ENCODE measurements at regions not wholly inside any gene's neighbourhood (a gene's known extent, or its start where the extent isn't known, plus 50 kb on each side); places are given as distances from the start of the nearest gene placed in this dataset.

DNA sequence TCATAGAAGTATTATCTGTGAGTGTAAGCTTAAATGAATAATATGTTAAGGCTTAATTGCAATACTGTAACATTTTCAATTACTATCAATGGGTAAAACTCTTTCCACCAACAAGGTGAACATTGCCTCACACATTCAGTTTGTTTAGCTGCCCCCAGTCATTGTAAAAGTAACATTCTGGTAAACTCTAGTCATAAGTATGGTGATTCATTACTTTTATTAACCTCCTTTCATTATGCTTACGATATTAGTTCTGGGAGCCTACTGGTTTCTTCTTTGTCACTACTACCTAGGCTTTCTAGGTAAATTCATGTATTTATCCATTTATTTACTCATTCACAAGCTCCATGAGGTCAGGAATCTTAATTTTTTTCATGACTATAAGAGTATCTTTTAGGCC, 412.8 kb upstream of the SLIT2 start:
- Histone ChIP-seq H3K27me3 (no peaks in the 10 kb centered on the region), H3K9me3 (no peaks in the 10 kb centered on the region), H3K27ac (no peak overlapping the region), H3K4me1 (no peaks in the 10 kb centered on the region), H3K4me3 (no peak overlapping the region), H3K36me3 (no peaks in the 10 kb centered on the region)
- WGBS, 2 donors (ENCODE audit: low coverage in 1 of 2): 88% methylated on average over 1 of the region's 1 CpG; no CpG with 5 or more reads in 1 of the 2 donors
- TF ChIP-seq POLR2A (IDR thresholded peaks at IDR 0.05) (no peak), POLR2AphosphoS5 (IDR thresholded peaks at IDR 0.05) (no peak), EP300 (IDR thresholded peaks at IDR 0.05) (no peak)
- TF ChIP-seq, protein P1, sequence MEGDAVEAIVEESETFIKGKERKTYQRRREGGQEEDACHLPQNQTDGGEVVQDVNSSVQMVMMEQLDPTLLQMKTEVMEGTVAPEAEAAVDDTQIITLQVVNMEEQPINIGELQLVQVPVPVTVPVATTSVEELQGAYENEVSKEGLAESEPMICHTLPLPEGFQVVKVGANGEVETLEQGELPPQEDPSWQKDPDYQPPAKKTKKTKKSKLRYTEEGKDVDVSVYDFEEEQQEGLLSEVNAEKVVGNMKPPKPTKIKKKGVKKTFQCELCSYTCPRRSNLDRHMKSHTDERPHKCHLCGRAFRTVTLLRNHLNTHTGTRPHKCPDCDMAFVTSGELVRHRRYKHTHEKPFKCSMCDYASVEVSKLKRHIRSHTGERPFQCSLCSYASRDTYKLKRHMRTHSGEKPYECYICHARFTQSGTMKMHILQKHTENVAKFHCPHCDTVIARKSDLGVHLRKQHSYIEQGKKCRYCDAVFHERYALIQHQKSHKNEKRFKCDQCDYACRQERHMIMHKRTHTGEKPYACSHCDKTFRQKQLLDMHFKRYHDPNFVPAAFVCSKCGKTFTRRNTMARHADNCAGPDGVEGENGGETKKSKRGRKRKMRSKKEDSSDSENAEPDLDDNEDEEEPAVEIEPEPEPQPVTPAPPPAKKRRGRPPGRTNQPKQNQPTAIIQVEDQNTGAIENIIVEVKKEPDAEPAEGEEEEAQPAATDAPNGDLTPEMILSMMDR (IDR thresholded peaks at IDR 0.05): no peak
- ATAC-seq: no peak

DNA sequence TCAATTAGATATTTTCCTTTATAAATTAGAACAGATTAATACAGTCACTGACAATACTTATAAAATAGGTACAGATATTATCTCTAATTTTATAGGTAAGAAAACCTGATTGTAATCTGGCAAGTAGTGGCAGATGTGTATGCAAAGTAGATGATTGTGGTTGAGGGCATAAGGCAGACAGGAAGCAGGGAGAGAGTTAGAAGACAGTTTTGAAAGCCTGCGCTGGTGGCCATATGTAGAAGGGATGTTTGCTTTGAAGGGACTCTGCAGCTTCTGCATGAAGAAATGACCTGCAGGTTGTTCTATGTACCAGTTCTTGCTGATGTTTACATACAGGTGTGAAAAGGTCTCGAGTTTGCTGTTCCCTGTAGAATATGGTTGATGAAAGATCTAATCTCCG, 416.3 kb upstream of the SLIT2 start:
- Histone ChIP-seq H3K9me3 (no peaks in the 10 kb centered on the region), H3K27me3 (no peaks in the 10 kb centered on the region), H3K4me1 (peaks cover 0 to 8% (median 0%) of the 10 kb centered on the region in 3 donors), H3K4me3 (no peak overlapping the region), H3K27ac (no peak overlapping the region), H3K36me3 (no peaks in the 10 kb centered on the region)
- 78 to 87% methylated on average over 3 of the region's 3 CpGs for WGBS, 2 donors (ENCODE audit: low coverage in 1 of 2)
- ATAC-seq: no peak
- TF ChIP-seq POLR2AphosphoS5 (IDR thresholded peaks at IDR 0.05): no peak
- TF ChIP-seq, protein P1 (IDR thresholded peaks at IDR 0.05): no peak
- TF ChIP-seq EP300 (IDR thresholded peaks at IDR 0.05): no peak
- TF ChIP-seq POLR2A (IDR thresholded peaks at IDR 0.05): no peak

DNA sequence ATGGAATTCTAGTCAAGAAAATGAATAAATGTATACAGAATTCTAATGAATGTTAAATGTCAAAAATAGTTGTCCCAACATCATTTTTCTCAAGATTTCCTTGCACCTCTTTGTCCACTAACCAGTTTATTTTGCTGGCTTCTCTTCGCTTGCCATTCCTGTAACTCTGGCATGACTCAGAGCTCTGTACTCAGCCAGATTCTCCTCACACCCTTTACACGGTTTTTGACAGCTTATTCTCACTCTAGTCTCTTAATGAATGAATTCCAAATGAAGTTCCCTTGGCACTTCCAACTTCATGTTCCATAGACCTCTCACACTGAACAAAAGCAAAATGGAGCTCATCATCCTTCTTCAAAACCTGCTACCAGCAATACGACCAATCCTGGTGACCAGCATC, 419.3 kb upstream of the SLIT2 start:
- H3K36me3 ChIP-seq: no peaks in the 10 kb centered on the region
- peaks cover 0 to 8% (median 0%) of the 10 kb centered on the region in 3 donors for H3K4me1 ChIP-seq
- whole genome bisulfite sequencing, 2 donors (ENCODE audit: low coverage in 1 of 2): 50 to 53% methylated on average over 3 of the region's 3 CpGs
- no peaks in the 10 kb centered on the region for H3K9me3 ChIP-seq
- H3K27me3 ChIP-seq: no peaks in the 10 kb centered on the region
- no peak overlapping the region for H3K4me3 ChIP-seq
- ATAC-seq: no peak
- no peak overlapping the region for H3K27ac ChIP-seq
- TF ChIP-seq POLR2AphosphoS5 (IDR thresholded peaks at IDR 0.05) (no peak), POLR2A (IDR thresholded peaks at IDR 0.05) (no peak), EP300 (IDR thresholded peaks at IDR 0.05) (no peak)
- TF ChIP-seq, protein P1 (IDR thresholded peaks at IDR 0.05): no peak

DNA sequence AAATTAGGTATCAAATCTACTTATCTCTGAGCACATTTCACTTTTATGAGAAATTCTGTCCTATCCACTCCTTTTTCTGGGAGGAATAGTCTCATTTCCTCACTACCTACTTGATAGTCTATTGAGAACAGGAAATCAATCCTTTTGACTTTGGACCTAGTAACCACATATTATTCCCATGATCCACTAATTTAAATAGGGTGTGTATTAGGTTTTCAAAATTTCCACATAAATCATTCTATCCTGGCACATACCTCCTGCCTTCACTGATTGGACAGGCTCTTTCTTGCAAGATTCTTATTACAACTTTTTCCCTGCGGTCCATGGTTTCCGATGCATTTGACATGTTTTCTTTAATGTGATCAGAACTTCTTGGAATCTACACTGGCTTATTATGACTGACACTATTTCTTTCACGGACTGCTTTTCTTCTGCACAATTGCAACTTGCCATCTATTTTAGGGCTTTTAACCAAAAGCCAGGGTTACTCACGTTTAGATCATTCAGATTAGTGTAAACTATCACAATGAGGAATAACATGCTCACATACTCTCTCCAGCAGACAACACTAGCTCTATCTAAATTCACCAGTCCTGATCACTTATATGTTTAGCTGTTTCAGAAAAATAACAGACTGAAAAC, 419.9 kb upstream of the SLIT2 start:
- Histone ChIP-seq H3K9me3 (no peaks in the 10 kb centered on the region), H3K27me3 (no peaks in the 10 kb centered on the region), H3K27ac (no peak overlapping the region), H3K4me3 (no peak overlapping the region), H3K36me3 (no peaks in the 10 kb centered on the region), H3K4me1 (peaks cover 0 to 8% (median 0%) of the 10 kb centered on the region in 3 donors)
- WGBS, 2 donors (ENCODE audit: low coverage in 1 of 2): 42 to 45% methylated on average over 4 of the region's 4 CpGs
- TF ChIP-seq, protein P1 (IDR thresholded peaks at IDR 0.05): no peak
- TF ChIP-seq EP300 (IDR thresholded peaks at IDR 0.05) (no peak), POLR2AphosphoS5 (IDR thresholded peaks at IDR 0.05) (no peak), POLR2A (IDR thresholded peaks at IDR 0.05) (no peak)
- no peak for ATAC-seq

DNA sequence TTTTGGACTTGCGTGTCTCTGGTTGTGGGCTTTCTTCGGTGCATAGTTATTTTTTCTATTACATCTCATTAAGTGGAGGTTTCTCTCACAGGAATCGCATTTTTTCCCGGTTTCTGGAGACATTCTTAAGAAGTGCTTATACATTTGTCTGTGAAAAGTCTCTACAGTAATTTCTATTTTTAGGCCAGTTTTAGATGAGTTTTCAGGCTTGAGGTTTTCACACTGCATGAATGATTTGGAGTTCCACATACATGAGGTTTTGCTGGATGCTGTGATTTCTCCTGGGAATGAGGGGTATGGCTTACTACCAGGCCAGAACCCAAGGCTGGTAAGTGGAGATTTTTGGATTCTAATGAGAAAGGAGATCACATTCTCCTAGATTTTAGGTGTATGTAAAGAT, 422.6 kb upstream of the SLIT2 start:
- H3K27ac ChIP-seq: no peak overlapping the region
- H3K4me1 ChIP-seq: peaks cover 0 to 8% (median 0%) of the 10 kb centered on the region in 3 donors
- TF ChIP-seq EP300 (IDR thresholded peaks at IDR 0.05): no peak
- H3K36me3 ChIP-seq: no peaks in the 10 kb centered on the region
- no peaks in the 10 kb centered on the region for H3K27me3 ChIP-seq
- no peak overlapping the region for H3K4me3 ChIP-seq
- no peak for ATAC-seq
- WGBS, 2 donors (ENCODE audit: low coverage in 1 of 2): 76 to 85% methylated on average over 4 of the region's 4 CpGs
- H3K9me3 ChIP-seq: no peaks in the 10 kb centered on the region
